ENCODE measurements at regions not wholly inside any gene's neighbourhood (a gene's known extent, or its start where the extent isn't known, plus 50 kb on each side); places are given as distances from the start of the nearest gene placed in this dataset.

DNA sequence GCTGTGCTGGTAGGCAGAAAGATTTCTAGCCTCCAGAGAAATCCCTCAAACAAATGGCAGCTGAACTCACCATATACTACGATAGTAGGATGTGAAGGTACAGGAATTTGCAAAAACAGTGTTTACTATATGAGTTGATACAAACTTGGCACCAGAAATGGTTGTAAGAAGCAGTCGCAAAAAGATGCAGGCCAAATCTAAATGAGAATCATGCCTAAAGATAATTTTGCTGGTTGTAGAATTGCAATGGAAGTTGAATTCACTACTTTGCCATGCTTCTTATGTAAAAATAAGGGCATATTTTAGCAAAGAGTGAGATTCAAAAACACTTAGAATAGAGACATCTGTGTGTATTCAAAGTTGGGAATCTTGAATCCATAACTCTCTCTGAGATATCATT is 924.7 kb downstream of the SUCLG1 start:
- Histone ChIP-seq H3K36me3 (ENCODE audit: control insufficient read depth, insufficient read depth, low read length) (no peaks in the 10 kb centered on the region), H3K27me3 (replicated peaks; ENCODE audit: control insufficient read depth, insufficient read depth, low read length) (no peaks in the 10 kb centered on the region), H3K4me3 (replicated peaks; ENCODE audit: low read depth, low read length) (no peak overlapping the region)
- TF ChIP-seq CTCF (IDR thresholded peaks at IDR 0.05; ENCODE audit: insufficient read depth, low read length, poor library complexity, severe bottlenecking): no peak
- no peak for DNase-seq (ENCODE audit: extremely low read depth, insufficient read length)

DNA sequence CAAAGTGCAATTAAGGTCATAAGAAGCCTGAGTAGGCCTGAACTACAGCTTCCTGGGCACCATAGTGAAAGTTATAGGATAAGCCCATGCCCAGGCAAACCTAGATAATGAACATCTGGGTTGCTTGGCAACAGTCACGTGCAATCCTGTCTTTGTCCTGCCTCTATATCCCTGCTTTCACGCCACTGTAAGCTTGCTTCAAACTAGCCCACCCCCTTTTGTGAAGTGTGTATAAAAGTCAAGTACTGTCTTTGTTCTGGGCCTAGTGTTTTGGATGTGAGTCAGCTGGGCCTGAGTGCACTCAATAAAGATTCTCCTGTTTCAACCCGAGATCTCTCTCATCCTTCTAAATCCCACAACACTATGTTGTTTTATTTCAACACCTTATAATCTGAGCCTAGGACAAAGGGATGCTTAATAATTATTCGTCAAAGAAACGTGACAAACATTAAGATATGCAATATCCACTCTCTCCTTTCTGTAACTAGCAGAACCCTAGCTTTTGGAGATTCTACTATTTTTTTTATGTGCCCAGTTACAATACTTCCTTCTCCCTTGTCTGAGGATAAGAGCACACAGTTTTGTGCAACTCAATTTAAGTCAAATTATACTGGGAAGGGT is 927.8 kb downstream of the SUCLG1 start:
- Histone ChIP-seq H3K27me3 (replicated peaks; ENCODE audit: control insufficient read depth, insufficient read depth, low read length) (no peaks in the 10 kb centered on the region), H3K4me3 (replicated peaks; ENCODE audit: low read depth, low read length) (no peak overlapping the region), H3K36me3 (ENCODE audit: control insufficient read depth, insufficient read depth, low read length) (no peaks in the 10 kb centered on the region)
- TF ChIP-seq CTCF (IDR thresholded peaks at IDR 0.05; ENCODE audit: insufficient read depth, low read length, poor library complexity, severe bottlenecking): no peak
- no peak for DNase-seq (ENCODE audit: extremely low read depth, insufficient read length)

DNA sequence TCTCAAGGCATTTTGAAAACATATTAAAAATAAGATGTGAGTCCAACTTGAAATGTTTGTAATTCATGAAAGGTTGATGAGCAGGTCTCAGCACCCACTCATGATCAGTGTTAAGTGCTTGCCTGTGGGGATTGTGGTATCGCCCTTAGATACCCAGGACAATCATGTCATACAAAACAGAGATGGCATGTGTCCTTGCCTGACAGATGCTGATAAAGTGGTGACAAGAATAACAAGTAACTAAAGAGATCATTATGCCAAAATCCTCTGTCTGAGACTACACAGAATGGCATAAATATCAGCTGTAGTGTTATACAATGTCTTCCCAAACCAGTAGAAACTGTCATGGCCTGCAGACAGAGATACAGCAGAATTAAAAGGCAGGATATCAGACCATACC is 930.3 kb downstream of the SUCLG1 start:
- TF ChIP-seq CTCF (IDR thresholded peaks at IDR 0.05; ENCODE audit: insufficient read depth, low read length, poor library complexity, severe bottlenecking): no peak
- H3K36me3 ChIP-seq (ENCODE audit: control insufficient read depth, insufficient read depth, low read length): no peaks in the 10 kb centered on the region
- H3K4me3 ChIP-seq (replicated peaks; ENCODE audit: low read depth, low read length): no peak overlapping the region
- no peak for DNase-seq (ENCODE audit: extremely low read depth, insufficient read length)
- H3K27me3 ChIP-seq (replicated peaks; ENCODE audit: control insufficient read depth, insufficient read depth, low read length): no peaks in the 10 kb centered on the region

GRCh38 chr2:83522891-83523493 is 936.1 kb downstream of the SUCLG1 start:
- Histone ChIP-seq H3K4me3 (replicated peaks; ENCODE audit: low read depth, low read length) (no peak overlapping the region), H3K36me3 (ENCODE audit: control insufficient read depth, insufficient read depth, low read length) (no peaks in the 10 kb centered on the region), H3K27me3 (replicated peaks; ENCODE audit: control insufficient read depth, insufficient read depth, low read length) (no peaks in the 10 kb centered on the region)
- no peak for TF ChIP-seq CTCF (IDR thresholded peaks at IDR 0.05; ENCODE audit: insufficient read depth, low read length, poor library complexity, severe bottlenecking)
- no peak for DNase-seq (ENCODE audit: extremely low read depth, insufficient read length)

- H3K27me3 ChIP-seq (replicated peaks; ENCODE audit: control insufficient read depth, insufficient read depth, low read length): no peaks in the 10 kb centered on the region
- H3K4me3 ChIP-seq (replicated peaks; ENCODE audit: low read depth, low read length): no peak overlapping the region
- no peak for DNase-seq (ENCODE audit: extremely low read depth, insufficient read length)
- no peaks in the 10 kb centered on the region for H3K36me3 ChIP-seq (ENCODE audit: control insufficient read depth, insufficient read depth, low read length)
- TF ChIP-seq CTCF (IDR thresholded peaks at IDR 0.05; ENCODE audit: insufficient read depth, low read length, poor library complexity, severe bottlenecking): no peak
Observed at GRCh38 chr2:83517727-83518368, 941.2 kb downstream of the SUCLG1 start.
